HG03378 (cell line): ENCODE measurements at regions not wholly inside any gene's neighbourhood (a gene's known extent, or its start where the extent isn't known, plus 50 kb on each side); places are given as distances from the start of the nearest gene placed in this dataset.
"Not testable (repeated sequence)": the region's sequence is repeated elsewhere in the genome, so short reads cannot be mapped to it uniquely, and the experiment has no call there.

Experiments used
- ATAC-seq: cut with Tn5 transposase; IDR thresholded peaks from one replicate; pipeline ENCODE4 v1.9.1; 2021; ENCODE audit warnings: mild to moderate bottlenecking, moderate library complexity; ENCODE audit not compliant: unreplicated experiment

DNA sequence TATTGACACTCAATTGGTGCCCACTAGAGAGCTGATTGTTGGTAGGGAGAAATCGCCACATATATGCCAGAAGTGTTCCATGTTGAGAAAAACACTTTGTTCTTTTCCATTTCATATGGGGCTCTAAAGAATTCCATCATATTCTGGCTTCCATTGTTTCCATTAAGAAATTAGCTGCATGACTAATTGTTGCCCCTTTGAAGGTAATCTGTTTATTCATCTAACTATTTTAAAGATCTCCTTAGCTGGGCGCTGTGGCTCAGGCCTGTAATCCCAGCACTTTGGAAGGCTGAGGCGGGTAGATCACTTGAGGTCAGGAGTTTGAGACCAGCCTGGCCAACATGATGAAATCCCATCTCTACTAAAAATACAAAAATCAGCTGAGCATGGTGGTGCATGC is 109.9 kb downstream of the MRPL14 start:
- not testable (repeated sequence) for ATAC-seq

DNA sequence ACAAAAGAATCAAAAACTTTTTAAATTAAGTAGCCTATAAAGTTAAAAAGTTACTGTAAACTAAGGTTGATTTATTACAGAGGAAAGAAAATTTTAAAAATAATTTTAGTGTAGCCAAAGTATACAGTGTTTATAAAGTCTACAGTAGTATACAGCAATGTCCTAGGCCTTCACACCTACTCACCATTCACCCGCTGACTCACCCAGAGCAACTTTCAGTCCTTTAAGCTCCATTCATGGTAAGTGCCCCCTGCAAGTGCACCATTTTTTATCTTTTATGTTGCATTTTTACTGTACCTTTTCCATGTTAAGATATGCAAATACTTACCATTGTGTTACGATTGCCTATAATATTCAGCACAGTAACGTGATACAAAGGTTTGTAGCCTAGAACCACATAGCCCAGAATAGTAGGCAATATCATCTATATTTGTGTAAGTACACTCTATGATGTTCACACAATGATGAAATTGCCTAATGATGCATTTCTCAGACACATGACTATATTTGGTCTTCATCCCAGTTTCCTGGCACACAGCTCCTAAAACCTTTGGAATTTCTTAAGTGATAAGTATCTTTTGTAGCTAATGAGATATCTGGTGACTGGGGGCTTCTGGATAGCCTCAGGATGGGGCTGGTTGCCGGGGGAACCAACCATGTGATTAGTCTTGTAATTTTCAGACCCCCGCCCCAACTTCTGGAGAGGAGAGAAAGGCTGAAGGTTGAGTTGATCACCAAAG is 111.0 kb downstream of the MRPL14 start:
- no peak for ATAC-seq

DNA sequence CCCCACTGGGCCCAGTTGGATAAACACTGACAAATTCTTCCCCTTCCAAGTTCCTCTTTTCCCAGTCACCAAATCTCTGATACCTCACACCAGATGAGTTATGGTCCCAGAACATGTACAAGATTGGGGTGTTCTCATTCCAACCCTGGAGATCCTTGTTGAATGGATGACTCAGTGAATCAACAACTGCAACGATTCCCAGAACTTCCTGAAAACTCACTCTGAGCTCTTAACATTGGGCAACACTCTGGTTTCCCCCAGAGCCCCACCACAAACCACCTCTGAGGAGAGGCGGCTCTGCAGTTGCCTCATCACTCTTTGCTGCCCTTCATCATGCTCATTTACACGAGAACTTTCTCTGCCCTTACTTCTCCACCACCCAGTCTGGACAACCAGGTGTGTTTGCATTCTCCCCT is 115.2 kb downstream of the MRPL14 start:
- no peak for ATAC-seq

DNA sequence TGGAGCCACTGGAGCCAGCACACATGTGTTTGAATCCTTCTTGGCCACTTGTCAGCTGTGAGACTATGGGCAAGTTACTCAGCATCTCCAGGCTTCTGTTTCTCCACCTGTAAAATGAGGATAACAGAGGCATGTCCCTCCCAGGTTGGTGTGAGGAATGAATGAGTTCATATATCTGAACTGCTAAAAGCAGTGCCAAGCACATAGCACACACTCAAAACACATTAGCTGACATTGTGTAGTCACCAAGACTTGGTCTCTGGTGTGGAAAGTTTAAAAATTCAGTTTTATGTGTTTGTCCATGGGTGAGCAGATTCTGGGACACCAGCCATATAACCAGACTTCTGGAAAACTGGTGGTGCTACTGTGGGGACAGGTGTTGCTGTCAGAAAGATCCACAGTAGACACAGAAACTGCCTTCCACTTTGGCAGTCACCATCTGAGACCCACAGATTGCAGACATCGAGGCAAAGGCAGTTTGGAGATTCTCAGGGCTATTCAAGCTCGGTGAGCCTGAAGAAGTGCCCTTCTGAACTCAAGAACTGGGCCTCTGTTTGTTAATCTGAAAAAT is 115.8 kb downstream of the MRPL14 start:
- no peak for ATAC-seq

DNA sequence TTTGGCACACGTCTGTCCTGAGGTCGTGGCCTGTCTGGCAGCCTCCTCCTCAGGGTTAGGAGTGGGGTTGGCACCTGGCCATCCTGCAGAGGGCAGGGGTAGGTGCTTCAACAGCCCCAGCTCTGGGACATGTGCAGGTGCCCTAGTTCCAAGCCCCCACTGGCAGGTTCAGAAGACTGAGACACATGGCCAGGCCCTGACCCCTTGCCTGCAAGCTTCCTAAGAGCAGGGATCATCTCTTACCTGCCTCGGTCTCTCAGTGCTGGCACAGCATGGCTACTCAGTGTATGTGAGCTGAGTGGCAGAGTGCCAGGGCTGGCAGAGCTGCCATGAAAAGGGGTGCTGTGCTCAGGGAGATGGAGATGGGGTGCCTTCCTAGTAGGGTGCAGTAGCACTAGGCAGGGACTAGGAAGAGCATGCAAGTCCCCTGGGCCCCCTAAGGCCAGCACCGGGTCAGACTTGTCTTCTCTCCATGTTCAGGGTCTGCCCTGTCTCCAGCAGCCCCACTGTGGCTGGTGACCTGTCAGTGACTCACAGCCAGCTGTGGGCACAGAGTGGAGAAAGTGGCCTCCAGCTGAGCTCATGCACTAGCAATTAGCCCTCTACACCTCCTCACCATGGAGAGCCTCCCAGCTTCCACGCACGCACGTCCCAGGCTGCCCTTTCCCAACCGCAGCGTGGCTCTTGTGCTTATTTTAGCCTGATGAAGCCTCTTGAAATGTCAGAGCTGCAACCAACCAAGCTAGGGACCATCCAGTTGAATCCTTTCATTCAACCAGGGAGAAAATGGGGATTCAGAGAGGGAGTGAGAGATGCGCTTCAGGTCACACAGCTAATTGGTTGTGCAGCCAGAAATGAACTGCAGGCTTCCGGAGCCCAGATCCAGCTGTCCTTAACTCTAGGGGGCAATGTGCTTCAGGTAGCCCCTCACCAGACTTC is 116.6 kb downstream of the MRPL14 start:
- ATAC-seq: no peak

DNA sequence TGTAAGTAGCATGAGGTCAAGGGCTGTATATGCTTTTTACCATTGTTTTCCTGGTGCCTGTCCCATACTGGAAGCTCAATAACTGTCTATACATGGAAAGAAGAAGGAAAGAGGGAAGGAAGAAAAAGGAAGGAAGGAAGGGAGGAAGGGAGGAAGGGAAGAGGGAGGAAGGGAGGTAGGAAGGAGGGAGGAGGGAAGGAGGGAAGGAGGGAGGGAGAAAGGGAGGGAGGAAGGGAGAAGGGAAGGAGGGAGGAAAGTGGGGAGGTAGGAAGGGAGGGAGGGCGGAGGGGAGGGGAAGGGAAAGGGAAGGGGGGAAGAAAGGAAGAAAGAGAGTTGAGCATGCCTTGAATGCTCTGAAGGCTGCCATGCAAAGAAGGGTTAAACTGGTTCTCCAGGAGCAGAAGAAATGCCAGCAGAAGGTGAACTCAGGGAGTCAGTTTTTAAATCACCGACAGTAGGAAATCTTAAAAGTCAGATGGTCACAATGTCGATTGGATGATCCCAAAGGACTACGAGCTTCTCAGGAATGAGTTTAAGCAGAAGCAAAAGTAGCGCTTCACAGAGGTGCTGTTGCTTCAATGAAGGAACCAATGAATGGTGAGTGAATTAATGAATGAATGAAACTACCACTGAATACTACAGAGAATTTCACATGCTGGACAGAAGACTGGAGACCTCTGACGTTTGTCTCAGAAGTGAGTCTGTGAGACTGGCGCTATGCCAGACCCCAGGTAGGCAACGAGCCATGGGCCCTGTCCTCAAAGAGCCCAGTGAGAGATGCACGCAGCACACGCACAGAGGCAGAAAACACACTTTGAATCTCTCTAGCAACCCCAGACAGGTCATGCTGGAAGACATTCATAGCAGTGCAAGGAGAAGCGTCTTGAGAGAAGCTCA is 117.6 kb downstream of the MRPL14 start:
- no peak for ATAC-seq

DNA sequence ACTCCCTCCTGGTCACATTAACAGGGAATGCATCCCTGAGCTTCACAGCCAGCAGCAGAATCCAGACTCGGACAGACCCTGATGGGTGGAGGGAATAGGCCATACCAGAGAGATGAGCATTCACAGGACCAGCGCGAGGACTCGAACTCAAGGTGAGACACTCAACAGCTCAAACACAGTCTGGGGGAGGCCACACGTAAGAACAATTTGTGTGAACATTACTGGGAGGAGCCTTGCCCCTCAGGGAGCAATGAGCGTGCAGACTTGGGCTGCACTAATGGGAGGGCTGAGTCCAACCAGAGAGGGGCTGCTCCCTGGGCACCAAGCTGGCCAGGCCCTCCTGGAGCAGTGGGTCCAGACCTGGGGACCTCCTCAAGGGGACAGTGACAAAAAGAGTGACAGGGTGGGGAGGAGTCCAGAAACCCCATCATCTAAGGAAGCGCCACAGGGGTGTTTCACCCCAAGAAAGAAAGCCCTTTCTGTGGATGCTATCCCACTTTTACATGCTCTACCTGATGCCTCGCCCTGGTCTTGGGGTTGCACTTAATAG is 118.4 kb downstream of the MRPL14 start:
- no peak for ATAC-seq

DNA sequence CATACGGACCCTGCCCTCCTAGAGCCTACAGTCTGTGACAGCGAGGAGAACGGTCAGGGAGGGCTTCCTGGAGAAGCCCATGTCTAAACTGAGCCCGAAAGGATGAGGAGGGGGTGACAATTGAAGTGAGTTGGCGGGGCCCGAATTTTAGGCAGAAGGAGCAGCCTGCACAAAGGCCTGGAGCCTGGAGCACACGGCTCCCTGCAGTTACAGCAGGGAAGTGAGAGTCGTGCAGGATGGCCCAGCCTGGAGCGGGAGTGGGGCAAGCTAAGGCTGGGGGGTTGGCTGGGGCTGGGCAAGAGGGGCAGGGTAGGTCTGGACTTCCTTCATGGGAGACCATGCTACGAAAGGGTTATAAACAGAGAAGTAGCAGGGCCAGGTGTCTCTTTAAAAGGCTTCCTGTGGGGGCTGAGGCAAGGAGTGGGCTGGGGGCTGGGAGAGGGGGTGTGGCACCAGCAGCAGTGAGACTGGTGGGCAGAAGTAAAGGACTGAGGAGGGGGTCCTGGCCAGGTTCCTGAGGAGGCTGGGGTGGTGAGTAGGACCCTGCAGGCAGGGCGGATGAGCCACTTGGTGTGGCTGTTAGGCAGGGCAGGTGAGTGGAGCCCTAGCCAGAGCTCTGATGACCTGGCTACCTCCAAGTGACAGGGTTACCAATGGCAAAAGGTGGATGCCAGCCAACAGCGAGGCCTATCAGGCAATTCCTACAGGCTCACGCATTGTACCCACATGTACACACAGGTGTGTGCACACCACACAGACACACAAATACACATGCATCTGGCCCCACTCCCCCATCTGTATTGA is 119.2 kb downstream of the MRPL14 start:
- ATAC-seq: no peak

DNA sequence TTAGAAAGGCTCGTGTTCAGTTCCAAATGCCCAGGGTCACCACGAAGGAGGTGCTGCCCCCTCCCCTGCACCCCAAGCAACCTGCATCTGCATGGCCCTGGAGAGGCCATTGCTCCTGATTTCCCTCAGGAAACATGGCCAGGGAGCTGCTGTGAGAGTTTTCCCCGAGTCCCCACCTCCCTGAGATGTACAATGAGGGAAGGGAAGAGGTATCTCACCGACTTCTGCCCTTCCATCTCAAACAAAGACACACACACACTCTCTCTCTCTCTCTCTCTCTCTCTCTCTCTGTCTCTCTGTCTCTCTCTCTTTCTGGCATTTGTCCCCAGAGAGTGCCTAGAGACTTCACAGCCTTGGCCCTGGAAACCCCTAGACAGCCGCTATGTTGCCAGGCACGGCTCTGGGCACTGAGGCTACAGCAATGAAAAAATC is 120.4 kb downstream of the MRPL14 start:
- no peak for ATAC-seq

DNA sequence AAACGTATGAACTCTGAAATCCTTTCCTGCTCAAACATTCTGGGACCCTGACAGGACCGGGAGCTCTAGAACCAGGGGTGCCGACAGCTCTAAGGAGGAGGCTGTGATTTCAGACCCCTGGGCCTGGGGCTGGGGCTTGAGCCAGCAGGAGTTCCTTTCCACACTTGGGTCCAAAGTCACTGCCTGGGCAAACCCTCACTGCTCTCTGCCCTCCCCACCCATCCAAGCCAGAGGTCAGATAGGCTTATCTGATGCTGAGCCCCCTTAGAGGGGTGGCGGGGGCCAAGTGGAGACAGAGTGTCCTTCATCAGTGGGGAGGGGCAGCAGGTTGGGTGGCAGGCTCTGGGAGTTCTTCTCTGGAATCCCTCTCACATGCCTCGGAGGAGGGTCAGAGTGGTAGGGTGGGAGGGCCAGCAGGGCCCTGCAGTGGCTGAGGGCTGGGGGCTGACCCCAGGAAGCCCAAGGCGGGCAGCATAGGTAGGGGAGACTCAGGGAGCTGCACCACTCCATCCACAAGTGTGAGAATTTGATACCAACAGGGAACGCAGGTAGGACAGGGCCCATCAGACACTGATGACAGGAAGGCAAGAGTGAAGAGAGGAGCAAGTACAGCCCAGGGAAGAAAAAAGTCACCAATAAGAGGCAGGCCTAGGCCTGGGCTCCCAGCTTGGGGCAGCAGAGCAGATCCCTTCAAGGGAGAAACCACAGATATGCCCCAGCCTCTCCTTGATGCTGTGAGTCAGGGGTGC is 121.0 kb downstream of the MRPL14 start:
- ATAC-seq: no peak

DNA sequence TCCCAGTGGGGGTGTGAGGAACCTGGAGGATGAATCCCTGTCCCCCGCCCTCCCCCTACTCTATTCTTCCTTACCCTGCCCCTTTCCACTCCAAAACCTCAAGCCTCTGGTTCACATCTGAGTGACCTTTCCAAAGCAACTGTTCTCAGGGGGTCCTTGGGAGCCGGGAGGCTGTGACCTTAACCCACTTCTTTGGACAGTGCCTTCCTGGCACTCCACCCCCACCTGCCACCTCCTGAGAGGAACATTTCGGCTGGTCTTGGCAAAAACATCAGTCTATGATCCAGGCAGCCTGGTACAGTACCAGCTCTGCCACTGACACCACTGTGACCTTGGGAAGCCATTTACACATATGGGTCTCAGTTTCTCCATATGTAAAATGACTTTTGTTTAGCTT is 121.7 kb downstream of the MRPL14 start:
- ATAC-seq: no peak

DNA sequence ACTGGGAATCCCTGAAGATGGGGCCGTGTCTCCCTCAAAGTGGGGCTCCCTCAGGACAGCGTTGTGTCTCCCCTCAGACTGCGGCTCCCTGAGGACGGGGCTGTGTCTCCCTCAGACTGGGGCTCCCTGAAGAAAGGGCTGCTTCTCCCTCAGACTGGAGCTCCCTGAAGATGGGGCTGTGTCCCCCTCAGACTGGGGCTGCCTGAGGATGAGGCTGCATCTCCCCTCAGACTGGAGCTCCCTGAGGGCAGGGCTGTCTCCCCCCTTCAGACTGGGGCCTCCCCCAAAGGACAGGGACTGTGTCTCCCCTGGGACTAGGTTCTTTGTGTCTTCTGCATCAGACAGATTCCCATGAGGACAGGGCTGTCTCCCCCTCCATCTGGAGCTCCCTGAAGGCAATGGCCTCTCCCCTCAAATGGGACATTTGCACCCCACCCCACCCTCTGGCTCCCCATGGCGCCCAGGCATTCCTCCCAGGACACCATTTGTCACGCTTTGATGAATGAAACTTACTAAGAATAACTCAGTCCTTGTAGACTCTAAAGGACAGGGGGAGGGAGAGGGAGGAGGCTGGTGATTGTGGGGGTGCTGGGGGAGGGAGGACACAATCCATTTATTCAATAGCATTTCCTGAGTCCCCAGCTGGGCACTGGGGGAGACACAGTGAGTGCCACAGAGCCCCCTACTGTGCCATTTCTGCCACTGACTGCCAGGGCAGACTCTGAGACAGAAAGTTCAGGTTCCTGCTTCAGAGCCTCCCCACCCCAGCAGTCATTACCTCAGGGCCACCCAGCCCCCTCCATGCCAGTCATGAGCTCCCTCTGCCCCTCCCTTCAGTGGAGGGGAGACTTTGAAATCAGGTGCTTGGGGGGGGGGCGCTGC is 122.4 kb downstream of the MRPL14 start:
- no peak for ATAC-seq

DNA sequence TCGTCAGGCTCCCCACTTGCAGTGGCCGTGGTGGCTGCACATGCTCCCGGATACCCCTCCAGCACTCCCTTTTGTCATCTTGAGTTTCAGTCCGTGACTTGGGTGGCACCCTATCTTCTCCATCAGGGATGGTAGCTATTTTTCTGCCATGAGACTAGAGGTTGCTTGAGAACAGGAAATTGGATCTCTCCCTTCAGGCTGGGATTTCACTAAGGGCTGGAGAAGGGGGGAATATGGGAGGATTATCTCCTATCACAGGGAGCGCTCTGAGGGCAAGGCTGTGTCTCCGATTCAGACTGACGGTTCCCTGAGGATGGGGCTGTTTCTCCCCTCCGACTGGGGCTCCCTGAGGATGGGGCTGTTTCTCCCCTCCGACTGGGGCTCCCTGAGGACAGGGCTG is 123.1 kb downstream of the MRPL14 start:
- ATAC-seq: no peak

DNA sequence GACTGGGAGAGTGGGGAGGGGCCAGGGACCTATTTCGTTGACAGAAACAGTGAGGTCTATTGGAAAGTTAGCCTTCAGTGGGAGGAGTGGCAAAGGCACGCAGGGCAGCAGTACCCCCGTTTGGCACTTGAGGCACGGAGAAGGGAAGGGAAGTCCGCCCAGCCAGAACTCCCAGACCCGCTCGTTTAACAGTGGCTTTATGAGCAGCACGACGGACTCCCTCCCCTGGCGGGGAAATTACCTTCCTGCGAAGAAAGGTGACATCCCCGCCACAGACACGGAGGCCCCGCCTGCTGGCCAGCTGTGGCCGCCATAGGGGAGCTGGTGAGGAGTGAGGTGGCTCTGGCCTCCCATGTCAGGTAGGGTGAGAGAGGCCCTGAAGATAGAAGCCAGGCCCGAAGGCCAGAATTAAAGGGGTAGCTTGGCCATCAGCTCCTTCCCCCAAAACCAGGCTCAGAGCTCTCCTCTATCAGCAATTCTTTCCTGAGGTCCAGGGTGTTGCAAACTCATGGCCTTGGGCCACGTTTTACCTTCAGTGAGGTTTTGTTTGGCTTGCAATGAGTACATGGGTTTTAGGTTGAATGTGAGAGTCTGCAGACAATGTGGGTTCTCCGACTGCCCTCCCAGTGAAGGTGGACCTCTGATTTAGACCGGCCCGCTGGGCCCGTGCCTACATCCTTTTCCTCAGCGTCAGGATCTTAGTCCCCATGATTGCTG is 123.7 kb downstream of the MRPL14 start:
- no peak for ATAC-seq

DNA sequence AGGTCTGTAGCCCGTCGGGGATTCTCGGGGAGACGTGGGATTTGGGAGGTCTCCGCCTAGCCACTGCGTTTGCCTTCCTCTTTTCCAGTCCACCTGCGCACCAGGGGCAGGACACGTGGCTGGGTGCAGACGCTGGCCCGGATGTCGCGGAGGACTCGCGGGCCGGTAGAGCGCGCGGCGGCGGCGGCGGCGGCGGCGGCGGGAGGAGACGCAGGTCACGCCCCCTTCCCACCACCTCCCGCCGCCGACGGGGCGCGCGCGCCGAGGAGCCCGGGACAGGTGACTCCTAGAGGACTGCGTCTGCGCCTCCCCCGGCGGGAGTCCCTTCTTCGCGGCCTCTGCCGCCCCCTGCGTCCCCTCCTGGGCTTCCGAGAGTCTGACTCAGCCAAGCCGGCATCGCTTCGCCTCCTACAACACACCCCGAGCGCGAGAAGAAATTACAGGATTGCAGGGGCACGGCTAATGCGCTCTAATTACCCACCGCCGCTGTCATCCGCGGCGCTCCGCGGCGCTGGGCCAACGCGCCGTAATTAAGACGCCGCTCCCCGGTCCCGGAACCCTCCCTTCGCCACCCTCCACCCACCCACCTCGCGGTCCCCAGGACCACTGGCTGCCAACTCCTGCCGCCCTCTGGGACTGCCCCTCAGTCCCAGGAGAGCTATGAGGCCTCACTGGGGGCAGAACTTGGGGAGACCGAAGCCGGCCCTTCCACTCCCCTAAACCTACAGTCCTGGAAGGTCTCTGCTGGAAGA is 124.5 kb downstream of the MRPL14 start:
- no peak for ATAC-seq

DNA sequence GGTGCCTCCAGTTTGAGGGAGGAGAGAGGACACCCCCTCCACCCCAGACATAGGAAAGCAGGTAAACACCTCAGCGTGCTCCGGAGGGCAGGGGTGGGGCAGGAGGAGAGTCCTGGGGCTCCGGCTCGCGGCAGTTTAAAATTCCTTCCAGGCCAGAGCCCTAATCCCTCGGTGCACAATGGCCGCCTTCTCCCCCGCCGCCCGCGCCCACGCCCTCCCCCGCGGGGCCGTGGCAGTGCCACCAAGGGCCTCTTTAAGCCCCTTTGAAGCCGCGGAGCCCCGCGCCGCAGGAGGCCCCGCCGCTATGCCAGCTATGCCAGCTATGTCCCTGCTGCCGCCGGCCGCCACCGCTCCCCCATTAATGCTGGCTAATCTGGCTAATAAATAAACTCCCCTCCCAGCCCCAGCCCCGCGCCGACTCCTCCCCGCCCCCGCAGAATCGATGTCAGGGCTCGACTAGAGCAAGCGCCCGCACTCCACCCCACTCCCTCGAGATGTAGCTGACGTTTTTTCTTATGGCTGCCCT is 125.1 kb downstream of the MRPL14 start:
- no peak for ATAC-seq
